Suppressor macrophage (primary cell): ENCODE measurements at regions not wholly inside any gene's neighbourhood (a gene's known extent, or its start where the extent isn't known, plus 50 kb on each side); places are given as distances from the start of the nearest gene placed in this dataset.

Source experiments
- DNase-seq, 4 experiments: peaks; one replicate each; pipeline ENCODE4 v3.0.0-alpha.2; 2020 to 2022

GRCh38 chr10:2431961-2432360 lies 635.4 kb upstream of the PFKP start:
- DNase-seq = no peak

DNA sequence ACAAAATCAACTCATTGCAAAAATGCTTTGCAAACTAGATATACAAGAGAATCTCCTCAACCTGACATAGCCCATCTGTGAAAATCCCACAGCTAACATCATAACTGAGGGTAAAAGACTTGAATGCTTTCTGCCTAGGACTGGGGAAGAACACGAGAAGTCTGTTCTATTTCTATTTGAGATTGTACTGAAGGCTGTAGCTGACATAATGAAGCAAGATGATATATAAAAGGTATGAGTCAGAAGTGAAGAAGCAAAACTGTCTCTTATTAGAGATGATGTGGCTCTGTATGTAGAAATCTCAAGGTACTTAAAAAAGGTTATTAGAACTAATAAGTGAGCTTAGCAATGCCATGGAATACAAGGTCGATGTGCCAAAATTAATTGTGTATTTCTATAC lies 639.9 kb upstream of the PFKP start:
- no peak for DNase-seq

GRCh38 chr10:2425320-2425719 lies 642.0 kb upstream of the PFKP start:
- DNase-seq = no peak

DNA sequence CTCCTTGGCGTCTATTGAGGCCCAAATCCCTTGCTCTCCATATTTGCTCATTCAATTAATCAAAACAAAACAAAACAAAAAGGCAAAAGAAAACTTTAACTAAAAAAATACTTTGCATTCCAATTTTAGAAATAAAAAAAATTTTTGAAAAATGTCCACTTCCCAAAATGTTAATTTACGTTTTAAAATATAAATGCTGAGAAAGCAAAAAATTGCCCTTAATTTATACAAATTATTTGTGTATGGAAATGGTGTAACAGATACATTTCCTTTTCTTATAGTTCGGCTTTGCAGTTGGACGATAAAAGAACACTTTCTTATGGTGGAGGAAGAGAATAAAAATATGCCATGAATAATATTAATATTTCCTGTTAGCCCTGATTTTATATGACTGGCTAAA lies 652.8 kb upstream of the PFKP start:
- no peak for DNase-seq

GRCh38 chr10:2414039-2414438 lies 653.3 kb upstream of the PFKP start:
- DNase-seq = no peak

GRCh38 chr10:2410049-2410448 lies 657.3 kb upstream of the PFKP start:
- no peak for DNase-seq

- DNase-seq = no peak
Observed at GRCh38 chr10:2401459-2401858, 664.1 kb upstream of the ADARB2 start.

DNA sequence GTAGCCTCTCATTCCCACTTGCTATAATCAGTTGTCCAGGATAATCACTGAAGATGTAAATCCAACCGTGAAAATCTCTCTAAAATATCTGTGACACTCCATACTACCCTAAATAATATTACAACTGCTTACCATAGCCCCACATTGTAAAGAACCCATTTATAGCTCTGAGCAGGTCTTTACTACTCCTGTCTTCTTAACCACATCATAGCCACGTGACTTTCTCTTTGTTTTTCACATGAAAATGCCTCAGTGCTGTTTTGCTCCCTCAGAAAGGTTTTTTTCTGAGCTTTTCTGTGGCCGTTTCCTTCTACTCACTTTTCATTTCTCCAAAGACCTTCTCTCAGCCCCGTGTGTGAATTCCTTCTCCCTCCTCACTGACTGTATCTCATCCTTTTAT lies 662.2 kb upstream of the ADARB2 start:
- DNase-seq = no peak

DNA sequence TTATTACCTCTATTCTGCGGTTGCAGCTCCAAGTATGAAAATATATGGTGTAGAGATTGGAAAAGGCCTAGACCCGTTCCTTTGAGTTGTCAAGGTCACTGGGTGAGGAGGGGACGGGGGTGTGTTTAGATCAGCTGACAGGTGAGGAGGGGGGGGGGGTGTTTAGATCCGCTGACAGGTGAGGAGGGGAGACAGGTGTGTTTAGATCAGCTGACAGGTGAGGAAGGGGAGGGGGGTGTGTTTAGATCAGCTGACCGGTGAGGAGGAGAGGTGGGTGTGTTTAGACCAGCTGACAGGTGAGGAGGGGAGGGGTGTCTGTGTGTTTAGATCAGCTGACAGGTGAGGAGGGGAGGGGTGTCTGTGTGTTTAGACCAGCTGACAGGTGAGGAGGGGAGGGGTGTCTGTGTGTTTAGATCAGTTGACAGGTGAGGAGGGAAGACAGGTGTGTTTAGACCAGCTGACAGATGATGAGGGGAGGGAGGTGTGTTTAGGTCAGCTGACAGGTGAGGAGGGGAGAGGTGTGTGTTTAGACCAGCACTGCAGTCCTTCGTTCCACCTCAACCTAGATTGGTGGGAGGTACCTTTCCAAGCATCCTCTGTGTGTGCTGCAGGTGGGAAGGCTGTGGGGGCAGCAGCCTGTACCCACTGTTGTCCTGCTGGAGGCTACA lies 655.0 kb upstream of the ADARB2 start:
- DNase-seq = peak in 2 of 4 experiments; percentile 3 to 34

GRCh38 chr10:2387672-2388071 lies 650.3 kb upstream of the ADARB2 start:
- no peak for DNase-seq

DNA sequence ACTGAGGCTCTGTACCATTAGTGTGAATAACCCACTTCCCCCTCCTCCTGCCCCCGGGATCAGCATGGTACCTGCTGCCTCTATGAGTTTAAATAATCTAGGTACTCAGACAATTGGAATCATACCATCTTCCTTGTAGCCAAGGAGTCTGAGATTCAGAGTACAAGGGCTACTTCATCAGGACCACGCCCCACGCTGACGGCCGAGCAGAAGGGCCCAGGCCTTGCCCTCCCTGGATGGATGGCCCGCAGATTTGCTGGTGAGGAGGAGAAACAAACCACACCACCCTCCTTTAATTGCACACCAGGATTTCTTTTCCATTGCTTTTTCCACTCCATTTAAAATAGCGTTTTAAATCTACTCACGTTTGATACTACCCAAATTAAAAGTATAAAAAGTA lies 649.9 kb upstream of the ADARB2 start:
- DNase-seq = no peak

GRCh38 chr10:2380218-2380617 lies 642.9 kb upstream of the ADARB2 start:
- no peak for DNase-seq

DNA sequence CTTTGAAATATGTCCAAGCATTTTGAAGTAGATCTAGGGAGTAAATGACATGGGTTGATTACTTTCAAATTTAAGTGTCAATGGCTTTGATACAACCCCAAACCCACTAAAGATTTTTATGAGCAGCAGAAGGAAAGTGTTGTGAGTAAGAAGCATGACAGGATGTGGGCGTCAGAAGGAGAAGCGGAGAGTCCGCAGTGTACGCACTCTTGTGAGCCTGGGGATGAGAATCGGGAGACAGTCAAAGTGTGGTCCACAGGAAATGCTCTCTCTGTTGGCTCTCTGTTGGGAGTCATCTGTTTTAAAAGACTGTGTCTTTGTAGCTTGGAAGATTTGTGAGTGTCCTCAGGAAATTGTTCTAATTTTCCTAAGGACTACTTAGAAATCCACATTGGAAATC lies 629.8 kb upstream of the ADARB2 start:
- no peak for DNase-seq

DNA sequence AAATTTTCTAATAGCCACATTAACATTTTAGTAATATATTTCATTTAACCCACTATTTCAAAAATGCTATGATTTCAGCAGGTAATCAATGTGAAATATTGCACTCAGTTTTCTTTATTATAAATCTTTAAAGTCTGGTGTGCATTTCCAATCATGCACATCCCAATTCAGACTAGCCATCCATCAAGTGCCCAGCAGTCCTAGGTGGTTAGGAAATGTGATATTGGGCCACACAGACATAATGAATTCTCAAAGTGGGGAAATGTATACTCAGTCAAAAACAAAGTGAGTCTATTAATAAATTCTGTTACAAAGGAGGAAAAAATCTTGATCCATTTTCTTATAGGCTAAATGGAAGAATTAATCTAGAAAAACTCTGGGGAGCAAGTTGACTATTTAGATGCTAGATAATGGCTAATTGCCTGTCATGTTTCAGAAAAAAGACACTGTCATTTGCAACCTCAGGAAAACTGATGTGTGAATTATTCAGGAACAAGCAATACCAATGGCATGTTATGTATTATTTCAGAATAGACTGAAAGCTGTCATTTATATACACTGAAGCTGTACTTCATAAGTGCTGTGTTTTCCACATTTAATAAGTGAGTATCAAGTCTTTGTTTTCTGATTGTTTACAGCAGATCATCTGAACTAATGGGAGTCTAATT lies 629.1 kb upstream of the ADARB2 start:
- no peak for DNase-seq

GRCh38 chr10:2362331-2362730 lies 625.0 kb upstream of the ADARB2 start:
- no peak for DNase-seq

GRCh38 chr10:2358586-2358985 lies 621.3 kb upstream of the ADARB2 start:
- DNase-seq = no peak

GRCh38 chr10:2356670-2357069 lies 619.3 kb upstream of the ADARB2 start:
- DNase-seq = no peak

GRCh38 chr10:2351566-2351965 lies 614.2 kb upstream of the ADARB2 start:
- no peak for DNase-seq

DNA sequence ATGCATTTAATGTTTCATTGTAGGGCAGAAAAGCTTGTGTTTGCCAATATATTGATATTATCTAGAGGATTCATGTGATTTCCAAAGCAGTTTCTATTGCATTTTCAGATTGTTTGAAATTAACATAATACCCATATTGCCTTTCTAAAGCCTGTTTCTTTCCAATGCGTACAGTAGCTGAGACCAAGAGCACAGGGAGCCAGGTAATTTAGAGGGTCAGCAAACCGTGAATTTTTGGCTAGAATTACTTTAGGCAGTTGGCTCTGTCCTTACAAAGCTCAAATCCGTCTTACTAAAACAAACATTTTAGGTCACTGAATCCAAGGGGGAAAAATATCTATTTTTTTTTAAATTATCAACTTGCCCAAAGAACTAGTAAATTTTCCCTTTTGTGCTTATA lies 604.9 kb upstream of the ADARB2 start:
- no peak for DNase-seq

DNA sequence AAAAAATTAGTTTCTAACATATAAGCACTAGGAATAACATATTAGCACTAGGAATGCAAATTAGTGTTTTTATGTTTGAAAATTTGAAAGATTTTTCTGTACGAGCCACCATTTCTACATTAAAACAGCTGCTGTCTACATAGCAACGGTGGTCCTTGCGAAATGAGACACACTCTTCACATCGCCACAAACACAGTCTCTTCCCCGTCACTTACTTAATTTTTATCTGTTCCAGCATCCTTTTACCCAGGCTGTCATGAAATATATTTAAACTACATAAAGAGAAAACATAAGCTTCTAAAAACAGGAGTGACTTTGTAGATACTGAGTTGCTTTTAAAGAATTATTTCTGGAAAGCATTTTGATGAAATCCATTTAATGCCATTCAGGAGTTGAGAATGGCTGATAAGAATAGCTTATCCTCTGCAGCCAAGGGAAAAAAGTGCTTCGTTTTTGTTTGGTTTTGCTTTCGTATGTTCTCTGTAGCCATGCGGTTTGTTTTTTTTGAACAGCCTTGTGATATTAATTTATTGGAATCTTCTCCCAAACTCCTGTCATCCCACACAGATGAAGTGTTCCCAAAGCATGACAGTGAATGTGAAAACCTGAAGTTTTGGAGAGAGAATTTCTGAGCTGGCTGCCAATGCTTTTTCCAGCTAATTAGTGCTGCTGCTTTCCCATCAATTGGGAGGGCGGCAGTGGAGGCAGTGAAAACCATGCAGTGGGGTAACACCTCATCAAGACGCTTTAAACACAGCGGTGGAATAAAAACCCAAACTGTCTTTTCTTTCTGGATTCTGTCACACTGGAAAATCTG lies 603.7 kb upstream of the ADARB2 start:
- DNase-seq = no peak

- DNase-seq = no peak
Observed at GRCh38 chr10:2335626-2336025, 598.3 kb upstream of the ADARB2 start.

GRCh38 chr10:2334575-2334974 lies 597.2 kb upstream of the ADARB2 start:
- DNase-seq = no peak

GRCh38 chr10:2329082-2329481 lies 591.8 kb upstream of the ADARB2 start:
- DNase-seq = no peak

DNA sequence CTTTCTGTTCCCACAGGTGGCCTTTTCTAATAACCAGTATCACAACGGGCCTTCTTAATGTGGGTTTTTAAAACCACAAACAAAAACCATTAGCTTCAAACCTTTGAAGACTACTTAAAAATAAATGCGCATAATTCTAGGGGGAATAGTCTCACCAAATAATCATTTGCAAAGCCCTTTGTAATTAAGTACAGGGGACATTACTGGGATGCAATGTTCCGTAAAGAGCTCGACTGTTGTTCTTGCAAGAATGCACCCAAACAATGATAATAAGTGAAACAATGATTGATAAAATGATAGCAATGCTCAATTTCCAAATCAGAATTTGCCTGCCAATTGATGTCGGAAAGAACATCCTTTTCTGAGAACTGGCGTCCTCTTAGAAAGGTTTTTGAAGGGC lies 589.1 kb upstream of the ADARB2 start:
- no peak for DNase-seq
